ENCODE measurements at regions not wholly inside any gene's neighbourhood (a gene's known extent, or its start where the extent isn't known, plus 50 kb on each side); places are given as distances from the start of the nearest gene placed in this dataset.

- Mint-ChIP-seq H3K9me3 (ENCODE audit: unreplicated experiment) (no peaks in the 10 kb centered on the region), H3K36me3 (ENCODE audit: low read depth, unreplicated experiment) (no peaks in the 10 kb centered on the region), H3K27ac (ENCODE audit: unreplicated experiment) (no peak overlapping the region), H3K27me3 (ENCODE audit: unreplicated experiment) (peaks cover 6% of the 10 kb centered on the region), H3K4me1 (ENCODE audit: unreplicated experiment) (no peaks in the 10 kb centered on the region), H3K4me3 (ENCODE audit: unreplicated experiment) (no peak overlapping the region)
- no peak for TF ChIP-seq CTCF (IDR thresholded peaks at IDR 0.05; ENCODE audit: unreplicated experiment)
- no peak for DNase-seq (ENCODE audit: low spot score)
Measured at GRCh38 chr3:127480196-127480954, 110.2 kb downstream of the TPRA1 start.

- H3K9me3 Mint-ChIP-seq (ENCODE audit: unreplicated experiment): no peaks in the 10 kb centered on the region
- peaks cover 9% of the 10 kb centered on the region for H3K27me3 Mint-ChIP-seq (ENCODE audit: unreplicated experiment)
- no peak overlapping the region for H3K4me3 Mint-ChIP-seq (ENCODE audit: unreplicated experiment)
- TF ChIP-seq CTCF (IDR thresholded peaks at IDR 0.05; ENCODE audit: unreplicated experiment): no peak
- no peaks in the 10 kb centered on the region for H3K36me3 Mint-ChIP-seq (ENCODE audit: low read depth, unreplicated experiment)
- no peak overlapping the region for H3K27ac Mint-ChIP-seq (ENCODE audit: unreplicated experiment)
- H3K4me1 Mint-ChIP-seq (ENCODE audit: unreplicated experiment): no peaks in the 10 kb centered on the region
- no peak for DNase-seq (ENCODE audit: low spot score)
Measured at GRCh38 chr3:127479449-127479848, 111.1 kb downstream of the TPRA1 start.

GRCh38 chr3:127478922-127479321 lies 111.6 kb downstream of the TPRA1 start:
- H3K4me3 Mint-ChIP-seq (ENCODE audit: unreplicated experiment): no peak overlapping the region
- no peak for DNase-seq (ENCODE audit: low spot score)
- no peak for TF ChIP-seq CTCF (IDR thresholded peaks at IDR 0.05; ENCODE audit: unreplicated experiment)

GRCh38 chr3:127477396-127477795 lies 113.1 kb downstream of the TPRA1 start:
- H3K9me3 Mint-ChIP-seq (ENCODE audit: unreplicated experiment): no peaks in the 10 kb centered on the region
- H3K4me3 Mint-ChIP-seq (ENCODE audit: unreplicated experiment): no peak overlapping the region

More at GRCh38 chr3:127478922-127479321, 111.6 kb downstream of the TPRA1 start:
- H3K4me1 Mint-ChIP-seq (ENCODE audit: unreplicated experiment): no peaks in the 10 kb centered on the region
- peaks cover 9% of the 10 kb centered on the region for H3K27me3 Mint-ChIP-seq (ENCODE audit: unreplicated experiment)
- H3K9me3 Mint-ChIP-seq (ENCODE audit: unreplicated experiment): no peaks in the 10 kb centered on the region
- no peaks in the 10 kb centered on the region for H3K36me3 Mint-ChIP-seq (ENCODE audit: low read depth, unreplicated experiment)
- no peak overlapping the region for H3K27ac Mint-ChIP-seq (ENCODE audit: unreplicated experiment)

More at GRCh38 chr3:127477396-127477795, 113.1 kb downstream of the TPRA1 start:
- no peak for DNase-seq (ENCODE audit: low spot score)
- Mint-ChIP-seq H3K27me3 (ENCODE audit: unreplicated experiment) (peaks cover 5% of the 10 kb centered on the region), H3K27ac (ENCODE audit: unreplicated experiment) (no peak overlapping the region), H3K4me1 (ENCODE audit: unreplicated experiment) (no peaks in the 10 kb centered on the region), H3K36me3 (ENCODE audit: low read depth, unreplicated experiment) (no peaks in the 10 kb centered on the region)
- no peak for TF ChIP-seq CTCF (IDR thresholded peaks at IDR 0.05; ENCODE audit: unreplicated experiment)

Data from endothelial cell (in vitro differentiated cells).